GM23338 (cell line): ENCODE measurements at regions not wholly inside any gene's neighbourhood (a gene's known extent, or its start where the extent isn't known, plus 50 kb on each side); places are given as distances from the start of the nearest gene placed in this dataset.
A peak's percentile ranks its signal among the peaks of the same experiment; 100 is the strongest.
"Not testable (repeated sequence)": the region's sequence is repeated elsewhere in the genome, so short reads cannot be mapped to it uniquely, and the experiment has no call there.

ENCODE experiments used
- ATAC-seq: fragments of 200-7000 bp; cut with Tn5 transposase; 3 replicates; pipeline ENCODE4 v1.9.1; 2020
- DNase-seq: peaks from one replicate; pipeline ENCODE4 v3.0.0-alpha.2; 2015; ENCODE audit warnings: low spot score
- H2AFZ ChIP-seq: fragments of 200-600 bp; sonication (generic); 2 replicates; pipeline ENCODE4 v1.8.0; 2016; ENCODE audit warnings: antibody characterized with exemption, mild to moderate bottlenecking, moderate library complexity
- H3F3A ChIP-seq: fragments of 200-600 bp; sonication (generic); replicated peaks from 2 replicates; pipeline ENCODE4 v1.8.0; 2017; ENCODE audit warnings: antibody characterized with exemption, mixed run types, low read depth
- H3K27ac ChIP-seq: fragments of 200-600 bp; sonication (generic); 2 replicates; pipeline ENCODE4 v1.6.1; 2016; ENCODE audit warnings: low read depth
- H3K27me3 ChIP-seq: fragments of 200-600 bp; sonication (generic); 2 replicates; pipeline ENCODE4 v1.8.0; 2016; ENCODE audit warnings: mild to moderate bottlenecking, mixed run types, moderate library complexity; ENCODE audit not compliant: insufficient read depth
- H3K36me3 ChIP-seq: fragments of 200-600 bp; sonication (generic); 2 replicates; pipeline ENCODE4 v1.8.0; 2016; ENCODE audit warnings: mild to moderate bottlenecking; ENCODE audit not compliant: insufficient read depth
- H3K4me1 ChIP-seq: fragments of 200-600 bp; sonication (generic); 2 replicates; pipeline ENCODE4 v1.8.0; 2016; ENCODE audit warnings: mild to moderate bottlenecking, moderate library complexity; ENCODE audit not compliant: insufficient read depth
- H3K4me2 ChIP-seq: fragments of 200-600 bp; sonication (generic); 2 replicates; pipeline ENCODE4 v1.7.1; 2017; ENCODE audit warnings: mixed run types
- H3K4me3 ChIP-seq: fragments of 200-600 bp; sonication (generic); 2 replicates; pipeline ENCODE4 v1.6.1; 2016; ENCODE audit warnings: mixed run types
- H3K79me2 ChIP-seq: fragments of 200-600 bp; sonication (generic); replicated peaks from 2 replicates; pipeline ENCODE4 v1.8.0; 2017; ENCODE audit warnings: mild to moderate bottlenecking; ENCODE audit not compliant: insufficient read depth
- H3K9me2 ChIP-seq: fragments of 200-600 bp; sonication (generic); 2 replicates; pipeline ENCODE4 v1.8.0; 2017; ENCODE audit not compliant: insufficient read depth
- H4K20me1 ChIP-seq: fragments of 200-600 bp; sonication (generic); replicated peaks from 2 replicates; pipeline ENCODE4 v1.8.0; 2017; ENCODE audit warnings: mild to moderate bottlenecking; ENCODE audit not compliant: insufficient read depth
- H3K27ac Mint-ChIP-seq: 2 replicates; pipeline ENCODE4 v1.8.0; 2020; ENCODE audit warnings: inconsistent platforms, mild to moderate bottlenecking, moderate library complexity, mixed read lengths
- H3K27me3 Mint-ChIP-seq: 3 replicates; pipeline ENCODE4 v1.8.0; 2022; ENCODE audit warnings: low read depth, mild to moderate bottlenecking, moderate library complexity, mixed read lengths, inconsistent platforms; ENCODE audit not compliant: insufficient read depth, poor library complexity
- H3K36me3 Mint-ChIP-seq: 3 replicates; pipeline ENCODE4 v1.8.0; 2021; ENCODE audit warnings: low read depth, mild to moderate bottlenecking, inconsistent platforms, moderate library complexity, mixed read lengths
- H3K4me1 Mint-ChIP-seq: 3 replicates; pipeline ENCODE4 v1.8.0; 2020; ENCODE audit warnings: mild to moderate bottlenecking, inconsistent platforms, mixed read lengths
- H3K4me3 Mint-ChIP-seq: 3 replicates; pipeline ENCODE4 v1.8.0; 2021; ENCODE audit warnings: moderate library complexity, mild to moderate bottlenecking, inconsistent platforms, mixed read lengths
- H3K9me3 Mint-ChIP-seq: 3 replicates; pipeline ENCODE4 v1.8.0; 2020; ENCODE audit warnings: moderate library complexity, mild to moderate bottlenecking, inconsistent platforms, mixed read lengths
- CREB1 ChIP-seq: fragments of 250-450 bp; sonication (Bioruptor Pico); IDR thresholded peaks from 2 replicates; pipeline ENCODE4 v1.5.0; 2020; ENCODE audit warnings: low read depth, mild to moderate bottlenecking, moderate library complexity
- ETS1 ChIP-seq: IDR thresholded peaks from 2 replicates; pipeline ENCODE4 v1.6.1; 2016; ENCODE audit warnings: antibody characterized with exemption
- EZH2 ChIP-seq: fragments of 200-600 bp; sonication (generic); IDR thresholded peaks from one replicate; pipeline ENCODE4 v1.8.0; 2017; ENCODE audit warnings: antibody characterized with exemption, mild to moderate bottlenecking, low read depth; ENCODE audit not compliant: unreplicated experiment
- EZH2phosphoT487 ChIP-seq: fragments of 200-600 bp; sonication (generic); IDR thresholded peaks from one replicate; pipeline ENCODE4 v1.8.1; 2018; ENCODE audit warnings: antibody characterized with exemption; ENCODE audit not compliant: unreplicated experiment
- JUNB ChIP-seq: IDR thresholded peaks from one replicate; pipeline ENCODE4 v1.6.1; 2016; ENCODE audit warnings: antibody characterized with exemption; ENCODE audit not compliant: unreplicated experiment
- NANOG ChIP-seq: IDR thresholded peaks from 2 replicates; pipeline ENCODE4 v1.6.1; 2016; ENCODE audit warnings: antibody characterized with exemption, borderline replicate concordance
- POLR2AphosphoS5 ChIP-seq: IDR thresholded peaks from 2 replicates; pipeline ENCODE4 v1.6.1; 2016; ENCODE audit warnings: antibody characterized with exemption, low read depth
- ZNF114 ChIP-seq: fragments of 250-450 bp; sonication (Bioruptor Pico); IDR thresholded peaks from 2 replicates; pipeline ENCODE4 v1.5.0; 2020; ENCODE audit warnings: mild to moderate bottlenecking, moderate library complexity
- ZNF331 ChIP-seq: fragments of 250-450 bp; sonication (Bioruptor Pico); IDR thresholded peaks from 2 replicates; pipeline ENCODE4 v1.5.0; 2020; ENCODE audit warnings: low read depth, mild to moderate bottlenecking, moderate library complexity
- TF ChIP-seq, protein P1 (sequence below): IDR thresholded peaks from one replicate; pipeline ENCODE4 v1.6.1; 2018; ENCODE audit warnings: antibody characterized with exemption; ENCODE audit not compliant: unreplicated experiment

- TF ChIP-seq NANOG (no peak), CREB1 (CRISPR knock-in tag) (no peak), EZH2phosphoT487 (no peak), POLR2AphosphoS5 (no peak), JUNB (no peak)
Observed at GRCh38 chr5:157963761-157964160, 104.8 kb upstream of the CLINT1 start (continued).

- no peaks in the 10 kb centered on the region for H4K20me1 ChIP-seq
- ATAC-seq (no peak), DNase-seq (no peak)
- no peak overlapping the region for H3K4me3 ChIP-seq
- no peak overlapping the region for H3K4me2 ChIP-seq
- peaks cover 6% of the 10 kb centered on the region; the same call in 1 of the 2 replicates for H3K9me2 ChIP-seq
- no peak overlapping the region for H3K27ac ChIP-seq
- no peaks in the 10 kb centered on the region for H3K79me2 ChIP-seq
- no peak overlapping the region for H3K27ac Mint-ChIP-seq
- TF ChIP-seq ETS1 (no peak), ZNF331 (CRISPR knock-in tag) (no peak), ZNF114 (CRISPR knock-in tag) (no peak), POLR2AphosphoS5 (no peak), EZH2 (no peak), NANOG (no peak), CREB1 (CRISPR knock-in tag) (no peak)
- TF ChIP-seq, protein P1, sequence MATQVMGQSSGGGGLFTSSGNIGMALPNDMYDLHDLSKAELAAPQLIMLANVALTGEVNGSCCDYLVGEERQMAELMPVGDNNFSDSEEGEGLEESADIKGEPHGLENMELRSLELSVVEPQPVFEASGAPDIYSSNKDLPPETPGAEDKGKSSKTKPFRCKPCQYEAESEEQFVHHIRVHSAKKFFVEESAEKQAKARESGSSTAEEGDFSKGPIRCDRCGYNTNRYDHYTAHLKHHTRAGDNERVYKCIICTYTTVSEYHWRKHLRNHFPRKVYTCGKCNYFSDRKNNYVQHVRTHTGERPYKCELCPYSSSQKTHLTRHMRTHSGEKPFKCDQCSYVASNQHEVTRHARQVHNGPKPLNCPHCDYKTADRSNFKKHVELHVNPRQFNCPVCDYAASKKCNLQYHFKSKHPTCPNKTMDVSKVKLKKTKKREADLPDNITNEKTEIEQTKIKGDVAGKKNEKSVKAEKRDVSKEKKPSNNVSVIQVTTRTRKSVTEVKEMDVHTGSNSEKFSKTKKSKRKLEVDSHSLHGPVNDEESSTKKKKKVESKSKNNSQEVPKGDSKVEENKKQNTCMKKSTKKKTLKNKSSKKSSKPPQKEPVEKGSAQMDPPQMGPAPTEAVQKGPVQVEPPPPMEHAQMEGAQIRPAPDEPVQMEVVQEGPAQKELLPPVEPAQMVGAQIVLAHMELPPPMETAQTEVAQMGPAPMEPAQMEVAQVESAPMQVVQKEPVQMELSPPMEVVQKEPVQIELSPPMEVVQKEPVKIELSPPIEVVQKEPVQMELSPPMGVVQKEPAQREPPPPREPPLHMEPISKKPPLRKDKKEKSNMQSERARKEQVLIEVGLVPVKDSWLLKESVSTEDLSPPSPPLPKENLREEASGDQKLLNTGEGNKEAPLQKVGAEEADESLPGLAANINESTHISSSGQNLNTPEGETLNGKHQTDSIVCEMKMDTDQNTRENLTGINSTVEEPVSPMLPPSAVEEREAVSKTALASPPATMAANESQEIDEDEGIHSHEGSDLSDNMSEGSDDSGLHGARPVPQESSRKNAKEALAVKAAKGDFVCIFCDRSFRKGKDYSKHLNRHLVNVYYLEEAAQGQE = no peak
- peaks cover 28% of the 10 kb centered on the region for H3K4me1 ChIP-seq
- H3K27me3 Mint-ChIP-seq = peaks cover 5% of the 10 kb centered on the region
- no peaks in the 10 kb centered on the region for H3K27me3 ChIP-seq
- no peaks in the 10 kb centered on the region for H3K9me3 Mint-ChIP-seq
- no peaks in the 10 kb centered on the region for H3K36me3 Mint-ChIP-seq
- H2AFZ ChIP-seq = no peak overlapping the region
- no peak overlapping the region for H3K4me3 Mint-ChIP-seq
- H3K4me1 Mint-ChIP-seq = peaks cover 39% of the 10 kb centered on the region
- 0 out of 2 replicates have a peak, but pooled peaks cover 4% of the 10 kb centered on the region for H3F3A ChIP-seq
- no peaks in the 10 kb centered on the region for H3K36me3 ChIP-seq
Observed at GRCh38 chr5:157963244-157963643, 104.3 kb upstream of the CLINT1 start.

GRCh38 chr5:157962686-157963085, 103.7 kb upstream of the CLINT1 start:
- not testable (repeated sequence) for H3K36me3 Mint-ChIP-seq, H4K20me1 ChIP-seq, H3K9me3 Mint-ChIP-seq, H3K4me2 ChIP-seq, H3K79me2 ChIP-seq, ATAC-seq, H3K4me3 Mint-ChIP-seq, H3F3A ChIP-seq, H3K27ac ChIP-seq, H3K9me2 ChIP-seq, H3K36me3 ChIP-seq, H3K27me3 ChIP-seq, H3K27ac Mint-ChIP-seq, H3K27me3 Mint-ChIP-seq, DNase-seq, H3K4me3 ChIP-seq
- peaks cover 37% of the 10 kb centered on the region for H3K4me1 Mint-ChIP-seq
- H3K4me1 ChIP-seq = peaks cover 25% of the 10 kb centered on the region
- 0 out of 2 replicates have a peak overlapping the region, but pooled peaks have one; percentile 68 for H2AFZ ChIP-seq
